Neural cell (in vitro differentiated cells): ENCODE measurements at regions not wholly inside any gene's neighbourhood (a gene's known extent, or its start where the extent isn't known, plus 50 kb on each side); places are given as distances from the start of the nearest gene placed in this dataset.

ENCODE experiments used
- CTCF ChIP-seq: fragments of 450-650 bp; IDR thresholded peaks from 2 replicates; pipeline ENCODE4 v1.5.1; 2014; ENCODE audit warnings: antibody characterized with exemption, mild to moderate bottlenecking, moderate library complexity; ENCODE audit not compliant: poor library complexity, severe bottlenecking
- EP300 ChIP-seq: fragments of 450-650 bp; conservative IDR thresholded peaks from 2 replicates; pipeline ENCODE4 v1.6.1; 2014; ENCODE audit warnings: antibody characterized with exemption, mild to moderate bottlenecking, moderate library complexity; ENCODE audit not compliant: poor library complexity, severe bottlenecking
- EZH2 ChIP-seq: fragments of 200-600, 300-800 bp; shearing (Covaris generic), sonication (generic); IDR thresholded peaks from 2 replicates; pipeline ENCODE4 v1.6.1; 2014; ENCODE audit warnings: antibody characterized with exemption, low read length, borderline replicate concordance, mild to moderate bottlenecking; ENCODE audit not compliant: insufficient read depth, poor library complexity, severe bottlenecking
- POLR2AphosphoS5 ChIP-seq: IDR thresholded peaks from 2 replicates; pipeline ENCODE4 v1.6.1; 2012
- RAD21 ChIP-seq: fragments of 450-650 bp; conservative IDR thresholded peaks from 2 replicates; pipeline ENCODE4 v1.6.1; 2014; ENCODE audit warnings: antibody characterized with exemption, mild to moderate bottlenecking, moderate library complexity

- TF ChIP-seq CTCF = no peak
- TF ChIP-seq POLR2AphosphoS5 = no peak
- no peak for TF ChIP-seq RAD21
- no peak for TF ChIP-seq EZH2
- no peak for TF ChIP-seq EP300
Observed at GRCh38 chr18:34562252-34562870, 147.7 kb upstream of the DTNA start.
